Stimulated activated CD4-positive, alpha-beta T cell treated with anti-CD3 and anti-CD28 coated beads, TNF-alpha, amount 100 ng/mL, for 24 hours (primary cell): ENCODE measurements at regions not wholly inside any gene's neighbourhood (a gene's known extent, or its start where the extent isn't known, plus 50 kb on each side); places are given as distances from the start of the nearest gene placed in this dataset.
A peak's percentile ranks its signal among the peaks of the same experiment; 100 is the strongest.
"Not testable (repeated sequence)": the region's sequence is repeated elsewhere in the genome, so short reads cannot be mapped to it uniquely, and the experiment has no call there.

Experiments
- DNase-seq, 3 experiments: peaks; one replicate each; pipeline ENCODE4 v3.0.0-alpha.2; 2020; ENCODE audit warnings: low read depth in 3 of 3

GRCh38 chrX:27404366-27404765 is 58.8 kb downstream of the PPP4R3C start:
- DNase-seq, result no peak

- no peak for DNase-seq
Observed at GRCh38 chrX:27399146-27399456, 64.0 kb downstream of the PPP4R3C start.

DNA sequence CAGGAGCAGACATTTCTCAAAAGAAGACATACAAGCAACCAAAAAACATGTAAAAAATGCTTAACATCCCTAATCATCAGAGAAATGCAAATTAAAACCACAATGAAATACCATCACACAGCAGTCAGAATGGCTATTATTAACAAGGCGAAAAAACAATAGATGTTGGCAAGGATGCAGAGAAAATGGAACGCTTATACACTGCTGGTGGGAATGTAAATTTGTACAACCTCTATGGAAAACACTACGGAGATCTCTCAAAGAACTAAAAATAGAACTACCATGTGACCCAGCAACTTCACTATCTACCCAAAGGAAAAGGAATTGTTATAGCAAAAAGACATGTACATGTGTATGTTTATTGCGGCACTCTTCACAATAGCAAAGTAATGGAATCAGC is 71.5 kb downstream of the PPP4R3C start:
- no peak for DNase-seq

DNA sequence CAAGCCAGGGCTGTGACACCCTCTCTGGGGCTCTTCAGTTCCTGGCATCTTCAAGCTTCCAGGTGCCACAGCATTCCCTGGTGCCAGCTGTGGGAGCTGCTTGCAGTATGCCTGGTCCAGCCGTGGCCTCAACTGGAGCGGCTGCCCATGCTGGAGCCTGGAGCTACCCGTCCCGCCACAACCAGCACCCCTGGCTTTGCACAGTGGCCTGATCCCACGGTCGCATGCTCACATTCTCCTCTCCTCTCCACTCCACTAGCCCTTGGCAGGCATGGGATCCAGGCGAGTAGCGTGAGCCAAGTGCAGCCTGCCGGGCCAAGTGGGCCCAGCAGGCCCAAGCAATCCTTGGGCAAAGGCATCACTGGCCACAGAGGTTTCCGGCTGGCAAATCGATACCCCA is 81.7 kb downstream of the PPP4R3C start:
- DNase-seq, result no peak

DNA sequence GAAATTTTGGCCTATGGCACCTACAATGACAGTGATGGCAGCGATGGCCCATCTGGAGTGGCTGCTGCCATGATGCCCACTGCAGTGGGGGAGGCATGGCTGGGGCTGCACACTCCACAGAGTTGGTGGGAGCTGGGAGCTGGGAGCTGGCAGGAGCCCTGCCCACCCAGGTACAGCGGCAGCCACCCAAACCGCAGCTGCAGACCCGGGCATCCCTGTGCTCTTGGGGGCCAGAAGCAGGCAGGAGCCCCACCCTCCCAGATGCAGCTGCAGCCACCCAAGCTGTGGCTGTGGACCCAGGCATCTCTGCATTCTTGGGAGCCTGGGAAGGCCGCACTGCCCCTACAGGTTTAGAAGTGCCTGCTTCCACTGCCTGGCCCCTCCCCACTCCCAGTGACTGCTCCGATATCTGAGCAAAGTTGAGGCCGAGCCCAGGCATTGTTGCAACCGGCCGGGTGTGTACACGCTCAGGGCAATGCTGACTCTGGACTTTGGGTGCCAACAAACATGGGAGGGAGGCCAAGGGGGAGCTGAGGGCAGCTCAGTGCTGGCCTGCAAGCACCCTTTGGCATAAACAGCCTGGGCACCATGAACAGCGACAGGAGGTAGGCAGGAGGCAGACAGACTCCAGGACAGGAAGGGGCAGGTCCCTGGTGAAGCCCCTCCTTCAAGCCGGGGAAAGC is 82.8 kb downstream of the PPP4R3C start:
- DNase-seq, result no peak

DNA sequence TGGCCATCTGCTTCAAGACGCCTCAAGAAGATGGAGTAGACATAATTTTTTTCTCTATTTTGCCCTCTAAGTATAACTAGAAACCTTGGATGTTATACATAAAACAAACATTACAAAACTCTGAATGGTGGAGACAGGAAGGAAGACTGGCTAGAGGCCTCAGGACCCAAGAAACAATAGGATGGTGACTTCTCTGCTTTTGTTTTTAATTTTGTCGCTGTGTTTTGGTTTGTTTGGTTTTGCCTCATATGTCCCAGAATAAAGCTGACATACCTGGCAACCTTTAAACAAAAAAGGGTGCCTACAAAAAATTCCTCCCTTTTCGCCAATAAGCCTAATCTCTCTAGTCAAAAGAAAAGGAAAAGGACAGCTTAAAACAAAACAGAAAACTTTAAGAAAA is 109.1 kb downstream of the PPP4R3C start:
- DNase-seq, result no peak

GRCh38 chrX:27350476-27350875 is 112.7 kb downstream of the PPP4R3C start:
- no peak for DNase-seq

DNA sequence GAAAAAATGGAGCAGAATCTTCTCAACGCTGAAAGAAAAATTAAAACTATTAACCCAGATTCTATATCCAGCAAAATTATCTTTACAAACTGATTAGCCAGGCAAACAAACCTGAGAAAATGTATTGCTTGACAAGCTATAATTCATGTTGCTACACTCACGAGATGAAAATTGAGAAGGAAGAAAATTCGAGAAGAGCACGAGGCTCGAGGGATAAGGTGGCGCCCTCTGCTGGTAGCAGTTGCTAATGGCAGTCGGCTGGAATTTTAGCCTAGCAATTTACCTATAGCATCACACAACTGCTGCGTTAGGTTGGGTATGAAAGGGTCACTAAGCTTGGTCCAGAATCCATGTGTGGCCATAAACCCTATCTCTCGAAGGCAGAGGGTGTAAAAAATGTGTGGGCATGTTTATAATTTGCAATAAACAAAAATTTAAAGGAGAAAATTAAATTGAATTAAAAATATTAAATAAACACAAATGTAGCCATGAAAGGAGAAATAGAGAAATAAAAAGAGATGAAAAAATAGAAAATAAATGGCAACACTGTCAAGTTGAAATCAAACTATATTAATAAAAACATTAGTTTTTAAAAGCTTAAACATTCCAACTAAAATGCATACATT is 126.6 kb downstream of the PPP4R3C start:
- peak in 1 of 3 experiments; percentile 14 for DNase-seq

DNA sequence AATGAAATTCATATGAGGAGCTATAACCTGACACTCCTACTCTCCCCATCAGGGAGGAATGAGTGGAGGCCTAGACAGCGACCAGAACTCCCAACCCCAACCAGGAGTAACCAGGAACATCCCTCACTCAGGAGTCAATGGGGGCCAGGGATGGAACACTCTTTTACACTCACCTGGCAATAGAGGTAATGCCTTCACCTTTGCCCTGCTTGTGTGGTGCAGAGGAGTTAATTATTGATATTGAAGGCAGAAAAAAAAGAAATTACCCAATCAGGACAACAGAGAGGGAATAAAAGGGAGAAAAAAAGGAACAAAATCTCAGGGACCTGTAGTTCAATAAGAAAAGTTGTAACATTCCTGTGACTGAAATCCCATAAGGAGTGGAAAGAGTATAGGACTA is 141.5 kb downstream of the PPP4R3C start:
- no peak for DNase-seq

DNA sequence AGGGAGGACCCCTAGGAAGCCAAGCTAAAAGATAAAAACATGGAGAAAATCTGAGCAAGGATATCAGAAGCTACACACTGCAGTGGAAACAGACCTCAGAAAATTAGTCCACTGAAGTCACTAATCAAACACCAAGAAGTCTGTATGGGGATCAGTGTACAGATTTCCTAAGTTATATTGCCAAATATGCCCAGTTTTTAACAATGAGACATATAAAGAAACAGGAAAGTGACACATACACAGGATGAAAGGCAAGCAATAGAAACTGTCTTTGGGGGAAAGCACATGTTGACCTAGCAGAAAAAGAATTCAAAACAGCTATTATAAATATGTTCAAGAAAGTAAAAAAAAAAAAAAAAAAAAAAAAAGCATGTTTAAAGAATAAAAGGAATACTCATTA is 153.7 kb downstream of the PPP4R3C start:
- DNase-seq, result no peak

DNA sequence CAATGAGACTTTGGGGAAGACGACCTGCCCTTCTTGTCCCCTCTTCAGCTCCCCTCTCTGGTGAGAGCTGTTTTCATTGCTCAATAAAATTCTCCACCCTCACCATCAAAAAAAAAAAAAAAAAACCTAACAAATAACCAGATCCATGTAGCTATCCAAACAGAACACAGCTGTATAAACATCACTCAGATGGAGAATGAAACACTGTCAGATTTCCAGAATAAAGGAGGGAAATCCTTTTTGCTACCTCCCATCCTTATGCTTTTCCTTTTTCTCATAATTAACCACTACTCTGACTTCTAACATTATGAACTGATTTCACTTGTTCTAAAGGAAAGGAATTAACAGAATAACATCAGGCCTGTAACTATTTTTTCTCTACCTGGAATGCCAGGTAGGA is 155.6 kb downstream of the PPP4R3C start:
- no peak for DNase-seq

DNA sequence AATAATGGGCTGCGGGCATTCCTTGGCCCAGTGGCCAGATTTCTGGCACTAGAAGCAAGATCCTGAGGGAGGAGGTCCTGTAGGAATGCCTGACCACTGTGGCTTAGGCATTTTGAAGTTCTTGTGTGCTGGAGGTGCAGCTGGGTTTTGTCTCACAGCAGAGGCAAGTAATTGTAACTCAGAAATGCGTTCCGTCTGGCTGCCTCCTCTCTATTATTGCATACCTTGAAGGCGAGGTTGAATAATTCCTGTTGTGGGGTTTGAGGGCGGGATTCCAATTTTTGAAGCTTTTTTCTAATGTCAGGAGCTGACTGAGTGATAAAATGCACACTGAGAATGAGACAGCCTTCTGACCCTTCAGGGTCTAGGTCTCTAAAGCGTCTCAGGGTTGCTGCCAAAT is 170.6 kb downstream of the PPP4R3C start:
- DNase-seq, result not testable (repeated sequence)

DNA sequence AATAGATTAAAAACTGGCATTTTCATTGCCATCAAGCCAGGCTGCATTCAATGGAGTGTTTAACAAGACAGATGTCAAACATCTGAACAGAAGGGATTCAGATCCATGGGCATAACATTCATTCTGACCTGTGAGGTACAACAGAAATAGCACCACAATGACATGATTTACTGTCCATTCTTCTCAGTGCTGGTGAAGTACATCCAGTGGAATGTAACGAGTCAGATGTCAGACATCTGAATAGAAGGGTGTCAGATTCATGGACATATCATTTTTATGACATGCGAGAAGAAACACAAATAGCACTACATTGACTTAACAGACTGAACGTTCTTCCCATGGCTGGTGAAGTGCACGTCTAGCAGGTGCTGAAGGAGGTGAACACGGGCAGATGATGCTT is 186.4 kb downstream of the PPP4R3C start:
- DNase-seq, result no peak

DNA sequence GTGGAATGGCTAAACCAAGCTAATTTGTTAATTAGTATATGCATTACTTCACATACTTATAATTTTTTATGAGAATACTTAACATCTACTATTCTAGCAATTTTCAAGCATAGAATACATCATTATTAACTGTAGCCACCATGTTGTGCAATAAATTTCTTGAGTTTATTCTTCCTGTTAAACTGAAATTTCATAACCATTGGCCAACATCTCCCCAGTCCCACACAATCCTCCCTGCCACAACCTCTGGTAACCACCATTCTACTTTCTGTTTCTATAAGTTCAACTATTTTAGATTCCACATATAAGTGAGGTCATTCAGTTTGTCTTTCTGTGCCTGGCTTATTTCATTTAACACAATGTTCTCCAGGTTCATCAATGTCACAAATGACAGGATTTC is 208.5 kb downstream of the PPP4R3C start:
- DNase-seq, result no peak

GRCh38 chrX:27251369-27251768 is 211.8 kb downstream of the PPP4R3C start:
- DNase-seq, result no peak

DNA sequence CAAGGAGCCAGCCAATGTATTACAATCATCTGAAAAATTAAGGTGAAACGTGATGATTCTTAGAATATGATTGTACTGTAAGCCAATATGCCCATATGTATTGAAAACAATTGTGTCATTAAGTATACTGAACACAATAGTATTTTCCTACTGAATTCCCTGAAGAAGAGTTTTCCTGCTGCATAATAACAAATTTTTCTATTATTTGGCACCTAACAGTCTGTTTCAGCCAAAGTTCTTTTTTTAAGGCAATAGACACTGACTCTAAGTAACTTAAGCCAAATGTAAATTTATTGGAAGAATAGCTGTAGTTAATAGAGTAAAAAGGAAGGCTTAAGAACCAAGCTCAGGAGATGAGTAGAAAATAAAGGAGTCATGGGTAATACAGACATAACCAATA is 220.6 kb downstream of the PPP4R3C start:
- DNase-seq, result no peak

- no peak for DNase-seq
Observed at GRCh38 chrX:27241981-27242380, 221.2 kb downstream of the PPP4R3C start.

- not testable (repeated sequence) for DNase-seq
Observed at GRCh38 chrX:27240042-27240441, 223.1 kb downstream of the PPP4R3C start.

- DNase-seq, result no peak
Observed at GRCh38 chrX:27236681-27237080, 226.5 kb downstream of the PPP4R3C start.

DNA sequence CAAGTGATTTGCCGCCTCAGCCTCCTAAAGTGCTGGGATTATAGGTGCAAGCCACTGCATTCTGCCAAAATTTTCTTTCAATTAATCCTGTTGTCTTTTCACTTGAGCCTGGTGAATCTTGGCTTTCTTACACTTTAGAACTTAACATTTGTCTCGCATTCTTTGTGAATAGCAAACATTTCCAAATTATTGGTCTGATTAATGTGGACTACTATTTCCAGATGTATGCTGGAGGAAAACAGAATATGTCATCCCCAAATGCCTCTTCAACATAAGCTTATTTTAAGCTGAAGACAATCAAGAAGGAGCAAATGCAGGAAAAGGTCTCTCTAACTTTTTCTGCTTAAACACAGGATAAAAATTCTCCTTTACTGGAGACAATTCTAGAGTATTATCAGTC is 233.4 kb downstream of the PPP4R3C start:
- no peak for DNase-seq

- DNase-seq, result no peak
Observed at GRCh38 chrX:27222661-27223060, 240.5 kb downstream of the PPP4R3C start.

- peak in 2 of 3 experiments; percentile 0 to 9 for DNase-seq
Observed at GRCh38 chrX:27186671-27187070, 276.5 kb downstream of the PPP4R3C start.

DNA sequence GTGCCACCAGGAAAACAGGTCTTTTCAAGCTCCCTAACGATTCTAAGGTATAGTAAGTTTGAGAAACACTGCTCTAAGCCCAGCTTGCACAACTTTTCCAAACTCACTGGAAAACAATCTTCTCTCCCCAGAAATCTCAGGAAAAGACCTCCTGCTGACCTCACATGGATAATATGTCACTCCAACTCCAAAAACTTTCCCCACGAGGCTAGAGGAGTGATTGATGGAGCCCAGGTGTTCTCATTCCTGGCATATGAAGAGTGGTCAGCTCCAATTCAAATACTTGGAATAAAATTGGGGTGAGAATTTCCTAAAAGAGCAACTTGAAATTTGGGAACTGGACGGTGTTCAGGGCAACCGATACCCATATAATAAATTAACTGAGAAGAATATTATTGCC is 299.9 kb downstream of the PPP4R3C start:
- DNase-seq, result no peak

DNA sequence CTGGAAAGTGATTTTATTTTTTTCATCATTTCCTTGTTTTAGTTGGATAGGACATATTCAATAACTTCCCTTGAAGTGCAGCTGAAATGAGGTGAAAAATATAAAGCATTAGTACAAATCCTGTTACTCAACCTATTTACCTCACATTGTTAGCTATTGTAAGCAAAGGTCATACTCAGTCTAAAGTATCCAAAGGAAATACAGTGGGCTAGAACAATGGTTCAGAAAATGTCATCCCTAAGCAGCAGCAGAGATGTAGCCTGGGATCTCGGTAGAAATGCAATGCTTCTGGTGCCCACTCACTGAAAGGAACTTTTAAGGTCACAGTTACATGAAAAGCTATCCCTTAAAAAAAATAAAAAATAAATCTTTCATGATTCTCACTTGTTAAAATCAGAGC is 300.6 kb downstream of the PPP4R3C start:
- no peak for DNase-seq
